Fibroblast of lung (primary cell): ENCODE measurements at regions not wholly inside any gene's neighbourhood (a gene's known extent, or its start where the extent isn't known, plus 50 kb on each side); places are given as distances from the start of the nearest gene placed in this dataset.

ENCODE experiments used
- DNase-seq, 2 donors: peaks; one replicate each; pipeline versions ENCODE4 v3.0.0 to v3.0.0-alpha.2; 2010; ENCODE audit warnings: low read depth in 2 of 2
- H2AFZ ChIP-seq: 2 replicates; pipeline ENCODE4 v1.5.1; 2012; ENCODE audit warnings: low read length, control low read depth, inconsistent platforms
- H3K27ac ChIP-seq: 2 replicates; pipeline ENCODE4 v1.5.1; 2011; ENCODE audit warnings: low read length, control low read depth; ENCODE audit not compliant: insufficient read depth
- H3K27me3 ChIP-seq: 2 replicates; pipeline ENCODE4 v1.5.1; 2011; ENCODE audit warnings: mild to moderate bottlenecking, low read length; ENCODE audit not compliant: control insufficient read depth, insufficient read depth
- H3K36me3 ChIP-seq: 2 replicates; pipeline ENCODE4 v1.5.1; 2011; ENCODE audit warnings: low read length; ENCODE audit not compliant: control insufficient read depth, insufficient read depth
- H3K4me1 ChIP-seq: 2 replicates; pipeline ENCODE4 v1.5.1; 2011; ENCODE audit warnings: low read length; ENCODE audit not compliant: control insufficient read depth, insufficient read depth; ENCODE audit errors: extremely low read depth
- H3K4me2 ChIP-seq: 2 replicates; pipeline ENCODE4 v1.5.1; 2011; ENCODE audit warnings: low read length, control low read depth; ENCODE audit not compliant: insufficient read depth; ENCODE audit errors: extremely low read depth
- H3K4me3 ChIP-seq, 4 experiments: fragments of 200-600 bp in 1 of 4; sonication (generic) in 1 of 4; replicated peaks in 1 of 4; 2 replicates each; pipeline ENCODE4 v1.5.1; 2011 to 2016; ENCODE audit warnings: low read length in 4 of 4, low read depth in 3 of 4, mild to moderate bottlenecking in 3 of 4, control low read depth in 2 of 4, inconsistent platforms in 1 of 4, mixed read lengths in 1 of 4; ENCODE audit not compliant: insufficient read depth in 1 of 4; ENCODE audit errors: control extremely low read depth in 1 of 4
- H3K79me2 ChIP-seq: 2 replicates; pipeline ENCODE4 v1.5.1; 2012; ENCODE audit warnings: mild to moderate bottlenecking, low read length, inconsistent platforms; ENCODE audit not compliant: control insufficient read depth, insufficient read depth
- H3K9ac ChIP-seq: 2 replicates; pipeline ENCODE4 v1.5.1; 2011; ENCODE audit warnings: mild to moderate bottlenecking, low read length, control low read depth; ENCODE audit not compliant: insufficient read depth
- H3K9me3 ChIP-seq: 2 replicates; pipeline ENCODE4 v1.5.1; 2012; ENCODE audit warnings: low read depth, low read length; ENCODE audit not compliant: control insufficient read depth, insufficient read depth
- H4K20me1 ChIP-seq: 2 replicates; pipeline ENCODE4 v1.5.1; 2011; ENCODE audit warnings: low read length; ENCODE audit not compliant: control insufficient read depth, insufficient read depth; ENCODE audit errors: extremely low read depth
- EZH2 ChIP-seq: IDR thresholded peaks from 2 replicates; pipeline ENCODE4 v1.5.1; 2012; ENCODE audit warnings: low read length, control low read depth, mild to moderate bottlenecking; ENCODE audit errors: missing control alignments
- TF ChIP-seq, protein P1 (sequence below), 2 donors: IDR thresholded peaks in 1 of 2; conservative IDR thresholded peaks in 1 of 2; 1 replicate in 1 of 2; 2 replicates in 1 of 2; pipeline ENCODE4 v1.5.1; 2011 to 2012; ENCODE audit warnings: low read length in 2 of 2, control low read depth in 1 of 2, inconsistent platforms in 1 of 2, low read depth in 1 of 2, mild to moderate bottlenecking in 1 of 2

DNA sequence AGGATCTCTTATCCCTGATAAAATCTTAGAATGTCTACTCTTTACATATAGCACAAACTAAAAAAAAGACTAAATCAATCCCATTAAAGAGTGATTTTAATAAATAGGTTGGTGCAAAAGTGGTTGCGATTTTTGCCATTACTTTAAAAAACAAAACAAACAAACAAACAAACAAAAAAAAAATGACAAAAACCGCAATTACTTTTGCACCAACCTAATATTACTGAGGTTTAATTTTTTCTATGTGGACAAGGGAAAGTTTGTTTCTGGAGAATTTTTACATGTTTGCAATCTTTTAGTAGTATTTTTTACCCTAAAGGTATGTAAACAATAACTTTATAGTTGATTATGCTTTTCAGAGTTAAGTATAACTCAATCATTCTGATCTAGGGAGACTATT, 119.7 kb upstream of the ADAMTS5 start:
- Histone ChIP-seq H4K20me1 (no peaks in the 10 kb centered on the region), H3K27ac (no peak overlapping the region), H3K9me3 (no peaks in the 10 kb centered on the region), H3K27me3 (no peaks in the 10 kb centered on the region), H3K9ac (no peak overlapping the region), H3K4me2 (no peak overlapping the region), H2AFZ (no peak overlapping the region), H3K4me1 (no peaks in the 10 kb centered on the region), H3K36me3 (no peaks in the 10 kb centered on the region), H3K4me3 (no peak overlapping the region), H3K79me2 (no peaks in the 10 kb centered on the region)
- no peak for TF ChIP-seq EZH2
- TF ChIP-seq, protein P1, sequence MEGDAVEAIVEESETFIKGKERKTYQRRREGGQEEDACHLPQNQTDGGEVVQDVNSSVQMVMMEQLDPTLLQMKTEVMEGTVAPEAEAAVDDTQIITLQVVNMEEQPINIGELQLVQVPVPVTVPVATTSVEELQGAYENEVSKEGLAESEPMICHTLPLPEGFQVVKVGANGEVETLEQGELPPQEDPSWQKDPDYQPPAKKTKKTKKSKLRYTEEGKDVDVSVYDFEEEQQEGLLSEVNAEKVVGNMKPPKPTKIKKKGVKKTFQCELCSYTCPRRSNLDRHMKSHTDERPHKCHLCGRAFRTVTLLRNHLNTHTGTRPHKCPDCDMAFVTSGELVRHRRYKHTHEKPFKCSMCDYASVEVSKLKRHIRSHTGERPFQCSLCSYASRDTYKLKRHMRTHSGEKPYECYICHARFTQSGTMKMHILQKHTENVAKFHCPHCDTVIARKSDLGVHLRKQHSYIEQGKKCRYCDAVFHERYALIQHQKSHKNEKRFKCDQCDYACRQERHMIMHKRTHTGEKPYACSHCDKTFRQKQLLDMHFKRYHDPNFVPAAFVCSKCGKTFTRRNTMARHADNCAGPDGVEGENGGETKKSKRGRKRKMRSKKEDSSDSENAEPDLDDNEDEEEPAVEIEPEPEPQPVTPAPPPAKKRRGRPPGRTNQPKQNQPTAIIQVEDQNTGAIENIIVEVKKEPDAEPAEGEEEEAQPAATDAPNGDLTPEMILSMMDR (conservative IDR thresholded peaks at IDR 0.05 in 1 of 2, IDR thresholded peaks at IDR 0.05 in 1 of 2; ENCODE audit: low read depth in 1 of 2, low read length in 2 of 2) = no peak
- DNase-seq = no peak

DNA sequence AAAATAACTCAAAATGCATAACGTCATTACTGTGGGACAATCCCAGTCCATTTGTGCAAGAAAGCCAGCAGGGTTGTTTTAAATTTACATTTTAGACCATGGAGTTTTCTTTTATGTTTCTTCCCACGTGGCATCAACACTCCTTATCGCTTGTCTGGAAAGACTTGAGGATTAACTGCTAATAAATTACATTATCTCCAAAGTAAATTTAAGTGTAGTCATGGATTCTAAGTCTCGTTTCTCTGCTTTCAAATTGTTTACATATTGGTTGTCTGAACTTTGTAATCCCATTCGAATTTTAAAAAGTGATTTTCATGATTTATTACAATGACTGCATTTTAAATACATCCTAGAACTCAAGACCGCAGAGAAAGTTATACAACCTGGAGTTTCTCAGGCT, 119.3 kb upstream of the ADAMTS5 start:
- Histone ChIP-seq H3K27me3 (no peaks in the 10 kb centered on the region), H3K4me1 (no peaks in the 10 kb centered on the region), H3K9me3 (no peaks in the 10 kb centered on the region), H3K4me3 (no peak overlapping the region), H2AFZ (no peak overlapping the region), H3K4me2 (no peak overlapping the region), H3K27ac (no peak overlapping the region), H3K36me3 (no peaks in the 10 kb centered on the region), H3K9ac (no peak overlapping the region), H4K20me1 (no peaks in the 10 kb centered on the region), H3K79me2 (no peaks in the 10 kb centered on the region)
- no peak for DNase-seq
- TF ChIP-seq EZH2 = no peak
- TF ChIP-seq, protein P1 (conservative IDR thresholded peaks at IDR 0.05 in 1 of 2, IDR thresholded peaks at IDR 0.05 in 1 of 2; ENCODE audit: low read depth in 1 of 2, low read length in 2 of 2) = no peak

DNA sequence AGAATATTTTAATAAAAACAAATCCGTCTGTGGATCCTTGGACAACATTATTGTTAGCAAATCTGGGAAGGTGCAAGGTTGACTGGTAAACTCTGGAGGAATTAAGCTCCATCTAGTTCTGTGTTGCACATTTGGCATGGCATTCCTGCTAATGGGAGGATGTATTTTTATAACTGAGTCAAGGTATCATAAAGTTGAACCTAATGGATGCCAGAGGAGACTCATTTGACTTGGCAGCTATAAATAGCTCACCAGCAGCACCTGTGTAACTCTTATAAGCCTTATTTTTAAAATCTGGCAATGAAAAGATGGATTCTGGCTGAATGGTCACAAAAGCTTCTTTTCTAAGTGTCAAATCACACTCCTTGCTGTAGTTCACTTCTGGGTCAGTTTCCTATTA, 118.5 kb upstream of the ADAMTS5 start:
- Histone ChIP-seq H3K79me2 (no peaks in the 10 kb centered on the region), H3K27ac (no peak overlapping the region), H3K4me1 (no peaks in the 10 kb centered on the region), H3K4me2 (no peak overlapping the region), H2AFZ (no peak overlapping the region), H3K9ac (no peak overlapping the region), H3K9me3 (no peaks in the 10 kb centered on the region), H3K36me3 (no peaks in the 10 kb centered on the region), H4K20me1 (no peaks in the 10 kb centered on the region), H3K27me3 (no peaks in the 10 kb centered on the region), H3K4me3 (no peak overlapping the region)
- TF ChIP-seq EZH2 = no peak
- TF ChIP-seq, protein P1 (conservative IDR thresholded peaks at IDR 0.05 in 1 of 2, IDR thresholded peaks at IDR 0.05 in 1 of 2; ENCODE audit: low read depth in 1 of 2, low read length in 2 of 2) = no peak
- DNase-seq = no peak
